ENCODE measurements at regions not wholly inside any gene's neighbourhood (a gene's known extent, or its start where the extent isn't known, plus 50 kb on each side); places are given as distances from the start of the nearest gene placed in this dataset.

- no peaks in the 10 kb centered on the region for H3K27me3 ChIP-seq (ENCODE audit: insufficient read depth, low read length, poor library complexity, severe bottlenecking)
- H3F3A ChIP-seq (ENCODE audit: low read depth) = no peaks in the 10 kb centered on the region
- no peak for TF ChIP-seq EZH2phosphoT487 (IDR thresholded peaks at IDR 0.05; ENCODE audit: borderline replicate concordance)
- TF ChIP-seq, protein P1, sequence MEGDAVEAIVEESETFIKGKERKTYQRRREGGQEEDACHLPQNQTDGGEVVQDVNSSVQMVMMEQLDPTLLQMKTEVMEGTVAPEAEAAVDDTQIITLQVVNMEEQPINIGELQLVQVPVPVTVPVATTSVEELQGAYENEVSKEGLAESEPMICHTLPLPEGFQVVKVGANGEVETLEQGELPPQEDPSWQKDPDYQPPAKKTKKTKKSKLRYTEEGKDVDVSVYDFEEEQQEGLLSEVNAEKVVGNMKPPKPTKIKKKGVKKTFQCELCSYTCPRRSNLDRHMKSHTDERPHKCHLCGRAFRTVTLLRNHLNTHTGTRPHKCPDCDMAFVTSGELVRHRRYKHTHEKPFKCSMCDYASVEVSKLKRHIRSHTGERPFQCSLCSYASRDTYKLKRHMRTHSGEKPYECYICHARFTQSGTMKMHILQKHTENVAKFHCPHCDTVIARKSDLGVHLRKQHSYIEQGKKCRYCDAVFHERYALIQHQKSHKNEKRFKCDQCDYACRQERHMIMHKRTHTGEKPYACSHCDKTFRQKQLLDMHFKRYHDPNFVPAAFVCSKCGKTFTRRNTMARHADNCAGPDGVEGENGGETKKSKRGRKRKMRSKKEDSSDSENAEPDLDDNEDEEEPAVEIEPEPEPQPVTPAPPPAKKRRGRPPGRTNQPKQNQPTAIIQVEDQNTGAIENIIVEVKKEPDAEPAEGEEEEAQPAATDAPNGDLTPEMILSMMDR (conservative IDR thresholded peaks at IDR 0.05; ENCODE audit: low read length) = no peak
- H3K9me3 ChIP-seq (ENCODE audit: insufficient read depth, low read depth, low read length) = no peaks in the 10 kb centered on the region
- H4K20me1 ChIP-seq (ENCODE audit: insufficient read depth, low read length, poor library complexity, severe bottlenecking) = no peaks in the 10 kb centered on the region
- no peak overlapping the region for H3K4me2 ChIP-seq (ENCODE audit: low read depth, low read length, poor library complexity, severe bottlenecking)
- H3K79me2 ChIP-seq (ENCODE audit: insufficient read depth, low read length) = no peaks in the 10 kb centered on the region
- H3K4me1 ChIP-seq (ENCODE audit: insufficient read depth, low read length, poor library complexity, severe bottlenecking) = no peaks in the 10 kb centered on the region
- H3K4me3 ChIP-seq (ENCODE audit: low read length, poor library complexity, severe bottlenecking) = no peak overlapping the region
- H3K9ac ChIP-seq (ENCODE audit: low read depth, low read length, poor library complexity, severe bottlenecking) = no peak overlapping the region
- no peak overlapping the region for H2AFZ ChIP-seq (ENCODE audit: low read length)
- no peaks in the 10 kb centered on the region for H3K9me2 ChIP-seq (replicated peaks; ENCODE audit: low read depth, low read length)
- no peaks in the 10 kb centered on the region for H3K36me3 ChIP-seq (ENCODE audit: insufficient read depth, low read length)
These were observed 209.1 kb downstream of the HRH4 start for GRCh38 chr18:24669502-24669901.

- H3K9me3 ChIP-seq (ENCODE audit: insufficient read depth, low read depth, low read length) = no peaks in the 10 kb centered on the region
- H3K4me1 ChIP-seq (ENCODE audit: insufficient read depth, low read length, poor library complexity, severe bottlenecking) = no peaks in the 10 kb centered on the region
- H3K79me2 ChIP-seq (ENCODE audit: insufficient read depth, low read length) = no peaks in the 10 kb centered on the region
- H3K27me3 ChIP-seq (ENCODE audit: insufficient read depth, low read length, poor library complexity, severe bottlenecking) = no peaks in the 10 kb centered on the region
- no peaks in the 10 kb centered on the region for H3F3A ChIP-seq (ENCODE audit: low read depth)
- no peak overlapping the region for H2AFZ ChIP-seq (ENCODE audit: low read length)
- H3K9me2 ChIP-seq (replicated peaks; ENCODE audit: low read depth, low read length) = no peaks in the 10 kb centered on the region
- no peak overlapping the region for H3K4me3 ChIP-seq (ENCODE audit: low read length, poor library complexity, severe bottlenecking)
- no peak overlapping the region for H3K9ac ChIP-seq (ENCODE audit: low read depth, low read length, poor library complexity, severe bottlenecking)
- no peaks in the 10 kb centered on the region for H3K36me3 ChIP-seq (ENCODE audit: insufficient read depth, low read length)
- no peak for TF ChIP-seq EZH2phosphoT487 (IDR thresholded peaks at IDR 0.05; ENCODE audit: borderline replicate concordance)
- TF ChIP-seq, protein P1 (conservative IDR thresholded peaks at IDR 0.05; ENCODE audit: low read length) = peak; percentile 57; the same call in 1 of the 2 replicates
- H4K20me1 ChIP-seq (ENCODE audit: insufficient read depth, low read length, poor library complexity, severe bottlenecking) = no peaks in the 10 kb centered on the region
- H3K4me2 ChIP-seq (ENCODE audit: low read depth, low read length, poor library complexity, severe bottlenecking) = no peak overlapping the region
These were observed 211.9 kb downstream of the HRH4 start for GRCh38 chr18:24672165-24672941.

DNA sequence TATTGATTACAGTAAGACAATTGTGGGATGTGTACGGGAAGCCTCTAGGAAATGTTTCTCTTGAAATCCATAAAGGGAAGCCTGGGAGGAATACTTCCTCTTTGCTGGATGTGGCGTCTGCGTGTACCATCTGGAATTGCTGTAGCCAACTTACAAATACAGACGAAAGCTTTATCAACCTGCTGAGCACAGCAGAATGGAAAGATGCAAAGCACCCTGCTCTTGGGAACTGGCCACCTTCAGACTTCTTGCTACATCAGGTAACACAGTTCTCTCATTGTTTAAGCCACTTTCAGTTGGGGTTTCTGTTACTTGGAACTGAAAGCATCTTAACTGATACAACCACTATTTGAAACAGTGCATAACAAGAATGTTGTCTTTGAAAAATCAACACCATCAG lies 213.8 kb downstream of the HRH4 start:
- TF ChIP-seq, protein P1 (conservative IDR thresholded peaks at IDR 0.05; ENCODE audit: low read length) = no peak
- no peak for TF ChIP-seq EZH2phosphoT487 (IDR thresholded peaks at IDR 0.05; ENCODE audit: borderline replicate concordance)
- no peaks in the 10 kb centered on the region for H3K9me3 ChIP-seq (ENCODE audit: insufficient read depth, low read depth, low read length)
- no peaks in the 10 kb centered on the region for H3K36me3 ChIP-seq (ENCODE audit: insufficient read depth, low read length)
- no peaks in the 10 kb centered on the region for H3F3A ChIP-seq (ENCODE audit: low read depth)
- no peaks in the 10 kb centered on the region for H3K79me2 ChIP-seq (ENCODE audit: insufficient read depth, low read length)
- H3K4me1 ChIP-seq (ENCODE audit: insufficient read depth, low read length, poor library complexity, severe bottlenecking) = no peaks in the 10 kb centered on the region
- H3K27me3 ChIP-seq (ENCODE audit: insufficient read depth, low read length, poor library complexity, severe bottlenecking) = no peaks in the 10 kb centered on the region
- H2AFZ ChIP-seq (ENCODE audit: low read length) = no peak overlapping the region
- no peaks in the 10 kb centered on the region for H4K20me1 ChIP-seq (ENCODE audit: insufficient read depth, low read length, poor library complexity, severe bottlenecking)
- no peak overlapping the region for H3K9ac ChIP-seq (ENCODE audit: low read depth, low read length, poor library complexity, severe bottlenecking)
- H3K4me3 ChIP-seq (ENCODE audit: low read length, poor library complexity, severe bottlenecking) = no peak overlapping the region
- no peak overlapping the region for H3K4me2 ChIP-seq (ENCODE audit: low read depth, low read length, poor library complexity, severe bottlenecking)
- H3K9me2 ChIP-seq (replicated peaks; ENCODE audit: low read depth, low read length) = no peaks in the 10 kb centered on the region

All from Loucy (cell line).